Hepatocyte (in vitro differentiated cells): ENCODE measurements at regions not wholly inside any gene's neighbourhood (a gene's known extent, or its start where the extent isn't known, plus 50 kb on each side); places are given as distances from the start of the nearest gene placed in this dataset.

Experiments
- EZH2 ChIP-seq: fragments of 200-600 bp; sonication (generic); IDR thresholded peaks from 2 replicates; pipeline ENCODE4 v1.6.1; 2016; ENCODE audit warnings: antibody characterized with exemption, mild to moderate bottlenecking, borderline replicate concordance
- EZH2phosphoT487 ChIP-seq: fragments of 200-600 bp; sonication (generic); IDR thresholded peaks from one replicate; pipeline ENCODE4 v1.6.1; 2018; ENCODE audit warnings: antibody characterized with exemption, mild to moderate bottlenecking, low read depth, moderate library complexity; ENCODE audit not compliant: unreplicated experiment, severe bottlenecking
- TF ChIP-seq, protein P1 (sequence below): fragments of 200-600 bp; sonication (generic); IDR thresholded peaks from 2 replicates; pipeline ENCODE4 v1.5.1; 2016; ENCODE audit warnings: antibody characterized with exemption, mild to moderate bottlenecking; ENCODE audit not compliant: poor library complexity

DNA sequence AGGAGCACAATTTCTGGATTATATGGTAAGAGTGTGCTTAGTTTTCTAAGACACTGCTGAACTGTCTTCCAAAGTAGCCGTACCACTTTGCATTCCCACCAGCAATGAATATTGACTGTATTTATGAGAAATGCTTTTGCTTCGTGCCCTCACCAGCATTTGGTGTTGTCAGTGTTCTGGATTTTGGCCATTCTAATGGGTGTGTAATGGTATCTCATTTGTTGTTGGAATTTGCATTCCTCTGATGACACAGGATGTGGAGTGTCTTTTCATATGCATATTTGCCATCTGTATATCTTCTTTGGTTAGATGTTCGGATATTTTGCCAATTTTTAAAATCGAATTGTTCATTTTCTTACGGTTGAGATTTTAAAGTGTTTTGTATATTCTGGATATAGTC, 558.5 kb upstream of the FZD8 start:
- TF ChIP-seq, protein P1, sequence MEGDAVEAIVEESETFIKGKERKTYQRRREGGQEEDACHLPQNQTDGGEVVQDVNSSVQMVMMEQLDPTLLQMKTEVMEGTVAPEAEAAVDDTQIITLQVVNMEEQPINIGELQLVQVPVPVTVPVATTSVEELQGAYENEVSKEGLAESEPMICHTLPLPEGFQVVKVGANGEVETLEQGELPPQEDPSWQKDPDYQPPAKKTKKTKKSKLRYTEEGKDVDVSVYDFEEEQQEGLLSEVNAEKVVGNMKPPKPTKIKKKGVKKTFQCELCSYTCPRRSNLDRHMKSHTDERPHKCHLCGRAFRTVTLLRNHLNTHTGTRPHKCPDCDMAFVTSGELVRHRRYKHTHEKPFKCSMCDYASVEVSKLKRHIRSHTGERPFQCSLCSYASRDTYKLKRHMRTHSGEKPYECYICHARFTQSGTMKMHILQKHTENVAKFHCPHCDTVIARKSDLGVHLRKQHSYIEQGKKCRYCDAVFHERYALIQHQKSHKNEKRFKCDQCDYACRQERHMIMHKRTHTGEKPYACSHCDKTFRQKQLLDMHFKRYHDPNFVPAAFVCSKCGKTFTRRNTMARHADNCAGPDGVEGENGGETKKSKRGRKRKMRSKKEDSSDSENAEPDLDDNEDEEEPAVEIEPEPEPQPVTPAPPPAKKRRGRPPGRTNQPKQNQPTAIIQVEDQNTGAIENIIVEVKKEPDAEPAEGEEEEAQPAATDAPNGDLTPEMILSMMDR = no peak
- TF ChIP-seq EZH2phosphoT487 (no peak), EZH2 (no peak)
